BJ (cell line): ENCODE measurements at regions not wholly inside any gene's neighbourhood (a gene's known extent, or its start where the extent isn't known, plus 50 kb on each side); places are given as distances from the start of the nearest gene placed in this dataset.

ENCODE experiments used
- CTCF ChIA-PET: fragments of 350-600 bp; formaldehyde crosslinking; extraction: SDS; loops from one replicate; lab custom pipeline; 2021; ENCODE audit warnings: antibody characterized with exemption, inconsistent platforms; lab: Yijun Ruan, JAX
- POLR2A ChIA-PET: fragments of 300-600 bp; sonication (Branson Sonifier 250); formaldehyde crosslinking; extraction: SDS; loops from one replicate; lab custom pipeline; 2021; ENCODE audit warnings: antibody characterized with exemption; lab: Charles Lee
- DNase-seq: peaks from one replicate; pipeline ENCODE4 v3.0.0-alpha.2; 2011; ENCODE audit warnings: low read depth
- H3K27me3 ChIP-seq: 2 replicates; pipeline ENCODE4 v1.6.0; 2011; ENCODE audit warnings: low read length; ENCODE audit not compliant: control insufficient read depth, insufficient read depth
- H3K36me3 ChIP-seq: 2 replicates; pipeline ENCODE4 v1.5.1; 2011; ENCODE audit warnings: low read length; ENCODE audit not compliant: control insufficient read depth, insufficient read depth
- H3K4me3 ChIP-seq: 2 replicates; pipeline ENCODE4 v1.5.1; 2011; ENCODE audit warnings: low read depth, mild to moderate bottlenecking, control low read depth, low read length
- TF ChIP-seq, protein P1 (sequence below): IDR thresholded peaks from 2 replicates; pipeline ENCODE4 v1.5.1; 2011; ENCODE audit warnings: low read depth, mild to moderate bottlenecking, control low read depth, inconsistent platforms, low read length, moderate library complexity; ENCODE audit not compliant: insufficient read depth

DNA sequence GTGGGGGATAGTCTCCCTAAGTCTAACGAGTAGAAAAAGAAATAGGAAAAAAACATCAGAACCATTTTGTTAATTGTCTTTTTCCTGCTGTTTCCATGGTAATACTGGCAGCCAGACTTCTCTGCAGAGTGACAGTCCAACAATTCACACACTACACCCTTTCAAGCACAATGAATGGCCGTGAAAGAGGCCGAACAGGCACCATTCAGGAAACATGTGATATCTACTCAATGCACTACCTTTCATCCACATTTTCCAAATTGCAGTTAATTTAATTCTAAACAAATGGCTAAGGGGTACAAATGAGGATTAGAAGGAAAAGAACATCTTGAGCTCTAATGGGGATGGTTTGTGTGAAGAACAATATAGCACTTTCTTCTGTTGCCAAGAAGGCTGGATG is 358.5 kb upstream of the ANKRD30A start:
- ChIA-PET CTCF (no interaction called here), POLR2A (no interaction called here)
- Histone ChIP-seq H3K4me3 (no peak overlapping the region), H3K27me3 (no peaks in the 10 kb centered on the region), H3K36me3 (no peaks in the 10 kb centered on the region)
- TF ChIP-seq, protein P1, sequence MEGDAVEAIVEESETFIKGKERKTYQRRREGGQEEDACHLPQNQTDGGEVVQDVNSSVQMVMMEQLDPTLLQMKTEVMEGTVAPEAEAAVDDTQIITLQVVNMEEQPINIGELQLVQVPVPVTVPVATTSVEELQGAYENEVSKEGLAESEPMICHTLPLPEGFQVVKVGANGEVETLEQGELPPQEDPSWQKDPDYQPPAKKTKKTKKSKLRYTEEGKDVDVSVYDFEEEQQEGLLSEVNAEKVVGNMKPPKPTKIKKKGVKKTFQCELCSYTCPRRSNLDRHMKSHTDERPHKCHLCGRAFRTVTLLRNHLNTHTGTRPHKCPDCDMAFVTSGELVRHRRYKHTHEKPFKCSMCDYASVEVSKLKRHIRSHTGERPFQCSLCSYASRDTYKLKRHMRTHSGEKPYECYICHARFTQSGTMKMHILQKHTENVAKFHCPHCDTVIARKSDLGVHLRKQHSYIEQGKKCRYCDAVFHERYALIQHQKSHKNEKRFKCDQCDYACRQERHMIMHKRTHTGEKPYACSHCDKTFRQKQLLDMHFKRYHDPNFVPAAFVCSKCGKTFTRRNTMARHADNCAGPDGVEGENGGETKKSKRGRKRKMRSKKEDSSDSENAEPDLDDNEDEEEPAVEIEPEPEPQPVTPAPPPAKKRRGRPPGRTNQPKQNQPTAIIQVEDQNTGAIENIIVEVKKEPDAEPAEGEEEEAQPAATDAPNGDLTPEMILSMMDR: no peak
- DNase-seq: no peak

DNA sequence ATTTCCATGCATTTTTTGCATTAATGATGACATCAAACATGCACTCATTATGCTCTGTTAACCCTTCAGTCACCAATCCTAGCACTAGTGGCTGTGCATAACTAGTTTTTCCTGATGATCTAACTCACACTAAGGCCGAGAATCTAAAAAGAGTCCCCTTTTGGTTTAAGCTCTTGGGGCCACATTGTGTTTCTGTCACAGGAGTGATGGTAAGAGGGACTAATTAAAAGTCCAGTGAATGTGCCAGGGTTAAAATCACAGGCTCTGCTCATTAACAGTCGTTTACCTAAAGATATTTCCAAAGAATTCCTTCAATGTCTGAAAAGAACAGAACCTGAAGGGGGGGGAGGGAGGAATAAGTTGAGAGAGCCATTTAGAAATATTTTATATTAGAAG is 359.0 kb upstream of the ANKRD30A start:
- DNase-seq: no peak
- TF ChIP-seq, protein P1: no peak
- Histone ChIP-seq H3K4me3 (no peak overlapping the region), H3K36me3 (no peaks in the 10 kb centered on the region), H3K27me3 (no peaks in the 10 kb centered on the region)
- ChIA-PET CTCF (no interaction called here), POLR2A (no interaction called here)

DNA sequence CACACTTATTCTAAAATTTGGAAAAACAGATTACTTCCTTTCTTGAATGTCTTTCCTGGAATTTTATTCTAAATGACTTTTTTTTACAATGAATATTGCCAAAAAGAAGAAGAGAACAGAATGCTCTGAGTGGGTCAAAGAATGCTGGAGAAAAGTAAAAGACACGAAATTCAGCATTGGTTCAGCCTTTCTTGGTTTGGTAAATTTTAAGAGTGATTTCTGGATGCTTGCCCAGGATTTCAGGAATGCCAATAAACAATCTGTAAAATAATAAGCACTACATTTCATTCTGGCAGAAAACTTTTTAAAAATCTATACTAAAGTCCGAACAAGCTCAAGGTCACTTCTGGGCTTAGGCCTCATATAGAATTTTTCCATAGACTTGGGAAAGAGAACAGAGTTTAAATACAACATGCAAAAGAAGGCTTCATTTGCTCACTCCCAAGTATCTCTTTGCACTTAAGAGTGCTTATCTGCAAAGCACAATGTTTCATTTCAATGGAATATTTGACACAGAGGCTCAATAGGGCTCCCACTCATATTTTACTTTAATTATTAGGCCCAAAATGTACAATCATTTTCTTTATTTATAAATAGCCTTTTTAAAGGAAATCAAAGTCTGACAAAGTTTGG is 359.5 kb upstream of the ANKRD30A start:
- peak; percentile 19 for DNase-seq
- TF ChIP-seq, protein P1: no peak
- Histone ChIP-seq H3K27me3 (no peaks in the 10 kb centered on the region), H3K36me3 (no peaks in the 10 kb centered on the region), H3K4me3 (no peak overlapping the region)
- POLR2A ChIA-PET: no interaction called here
- CTCF ChIA-PET: no interaction called here

DNA sequence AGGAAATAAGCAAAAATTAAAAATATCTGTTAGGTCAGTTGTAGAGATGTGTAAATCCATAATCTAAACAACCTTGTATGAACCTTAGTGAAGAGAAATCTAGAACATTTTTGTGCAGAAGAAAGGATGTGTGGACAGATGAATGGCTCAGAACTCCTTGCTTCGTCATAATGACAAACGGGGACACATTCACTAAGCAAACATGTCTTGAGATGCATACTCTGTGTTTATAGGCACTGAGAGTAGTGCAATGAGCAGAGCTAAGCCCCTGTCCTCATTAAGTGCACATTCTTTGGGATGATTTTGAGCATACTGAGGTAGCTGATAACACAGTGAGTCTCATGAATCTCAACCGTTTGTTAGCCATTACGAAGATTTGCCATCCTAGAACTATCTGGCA is 360.6 kb upstream of the ANKRD30A start:
- ChIA-PET CTCF (no interaction called here), POLR2A (no interaction called here)
- Histone ChIP-seq H3K36me3 (no peaks in the 10 kb centered on the region), H3K27me3 (no peaks in the 10 kb centered on the region), H3K4me3 (no peak overlapping the region)
- no peak for DNase-seq
- TF ChIP-seq, protein P1: no peak

DNA sequence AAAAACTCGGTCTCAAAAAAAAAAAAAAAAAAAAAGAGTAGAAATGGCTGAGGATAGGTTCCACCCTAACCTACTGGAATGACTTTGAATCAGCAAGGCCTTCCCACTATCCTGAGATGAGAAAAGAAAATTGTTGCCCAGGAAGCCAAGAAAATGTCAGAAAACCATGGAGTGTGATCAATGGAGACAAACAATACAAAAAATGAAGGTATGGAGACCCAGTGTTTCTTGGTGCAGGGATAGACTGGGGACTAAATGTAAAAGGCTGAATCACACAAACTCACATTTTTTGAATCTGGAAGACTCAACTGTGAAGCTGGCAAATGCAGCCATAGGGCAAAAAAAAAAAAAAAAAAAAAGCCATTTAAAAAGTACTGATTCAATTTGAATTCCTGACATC is 364.3 kb upstream of the ANKRD30A start:
- DNase-seq: no peak
- H3K36me3 ChIP-seq: no peaks in the 10 kb centered on the region
- no peak overlapping the region for H3K4me3 ChIP-seq
- TF ChIP-seq, protein P1: no peak
- ChIA-PET CTCF (no interaction called here), POLR2A (no interaction called here)
- H3K27me3 ChIP-seq: no peaks in the 10 kb centered on the region
